ENCODE measurements at regions not wholly inside any gene's neighbourhood (a gene's known extent, or its start where the extent isn't known, plus 50 kb on each side); places are given as distances from the start of the nearest gene placed in this dataset.

GRCh38 chr7:68306692-68307107 lies 1291.6 kb upstream of the AUTS2 start:
- TF ChIP-seq CTCF (conservative IDR thresholded peaks at IDR 0.05) (no peak), ZFX (IDR thresholded peaks at IDR 0.05) (no peak)
- H3K27ac ChIP-seq = no peak overlapping the region

- TF ChIP-seq CTCF (conservative IDR thresholded peaks at IDR 0.05) (no peak), ZFX (IDR thresholded peaks at IDR 0.05) (no peak)
- no peak overlapping the region for H3K27ac ChIP-seq
These were observed 1289.0 kb upstream of the AUTS2 start for GRCh38 chr7:68309271-68309670.

GRCh38 chr7:68309806-68310205 lies 1288.5 kb upstream of the AUTS2 start:
- no peak overlapping the region for H3K27ac ChIP-seq
- TF ChIP-seq ZFX (IDR thresholded peaks at IDR 0.05) (no peak), CTCF (conservative IDR thresholded peaks at IDR 0.05) (no peak)

GRCh38 chr7:68311958-68312357 lies 1286.3 kb upstream of the AUTS2 start:
- no peak overlapping the region for H3K27ac ChIP-seq
- TF ChIP-seq ZFX (IDR thresholded peaks at IDR 0.05) = no peak
- no peak for TF ChIP-seq CTCF (conservative IDR thresholded peaks at IDR 0.05)

- TF ChIP-seq CTCF (conservative IDR thresholded peaks at IDR 0.05) = no peak
- TF ChIP-seq ZFX (IDR thresholded peaks at IDR 0.05) = no peak
- H3K27ac ChIP-seq = no peak overlapping the region
These were observed 1284.5 kb upstream of the AUTS2 start for GRCh38 chr7:68313806-68314205.

- TF ChIP-seq ZFX (IDR thresholded peaks at IDR 0.05) = no peak
- no peak overlapping the region for H3K27ac ChIP-seq
These were observed 1284.1 kb upstream of the AUTS2 start for GRCh38 chr7:68314208-68314607.

- TF ChIP-seq ZFX (IDR thresholded peaks at IDR 0.05) (no peak), CTCF (conservative IDR thresholded peaks at IDR 0.05) (no peak)
- no peak overlapping the region for H3K27ac ChIP-seq
These were observed 1280.8 kb upstream of the AUTS2 start for GRCh38 chr7:68317476-68317875.

GRCh38 chr7:68319061-68319460 lies 1279.2 kb upstream of the AUTS2 start:
- no peak overlapping the region for H3K27ac ChIP-seq
- no peak for TF ChIP-seq CTCF (conservative IDR thresholded peaks at IDR 0.05)
- TF ChIP-seq ZFX (IDR thresholded peaks at IDR 0.05) = no peak

Data from C4-2B (cell line).